SK-N-SH treated with all-trans-retinoic acid at 6 μM for 48 hours (cell line): ENCODE measurements at regions not wholly inside any gene's neighbourhood (a gene's known extent, or its start where the extent isn't known, plus 50 kb on each side); places are given as distances from the start of the nearest gene placed in this dataset.

Experiments
- ATAC-seq: fragments of 200-7000 bp; cut with Tn5 transposase; 3 replicates; pipeline ENCODE4 v1.9.1; 2020; ENCODE audit warnings: mild to moderate bottlenecking, moderate library complexity
- ARNTL ChIP-seq: fragments of 450-650 bp; formaldehyde crosslinking; IDR thresholded peaks from 2 replicates; pipeline ENCODE4 v1.5.0; 2020; ENCODE audit warnings: low read depth, mild to moderate bottlenecking, moderate library complexity, borderline replicate concordance
- CSDC2 ChIP-seq: fragments of 250-450 bp; sonication (Bioruptor Pico); IDR thresholded peaks from 2 replicates; pipeline ENCODE4 v1.5.0; 2020; ENCODE audit warnings: mild to moderate bottlenecking, moderate library complexity
- GLIS3 ChIP-seq: fragments of 250-450 bp; sonication (Bioruptor Pico); IDR thresholded peaks from 2 replicates; pipeline ENCODE4 v1.5.0; 2020; ENCODE audit warnings: mild to moderate bottlenecking, moderate library complexity
- ISL1 ChIP-seq: fragments of 250-450 bp; sonication (Bioruptor Pico); IDR thresholded peaks from 2 replicates; pipeline ENCODE4 v2.1.2; 2022; ENCODE audit warnings: mild to moderate bottlenecking, moderate library complexity
- OSR1 ChIP-seq: fragments of 250-450 bp; sonication (Bioruptor Pico); IDR thresholded peaks from 2 replicates; pipeline ENCODE4 v1.8.0; 2022; ENCODE audit warnings: moderate library complexity, mild to moderate bottlenecking, inconsistent platforms
- PPARA ChIP-seq: fragments of 250-450 bp; sonication (Bioruptor Pico); IDR thresholded peaks from 2 replicates; pipeline ENCODE4 v1.5.0; 2020; ENCODE audit warnings: mild to moderate bottlenecking, borderline replicate concordance
- RARB ChIP-seq: fragments of 250-450 bp; sonication (Bioruptor Pico); IDR thresholded peaks from 2 replicates; pipeline ENCODE4 v1.8.0; 2021; ENCODE audit warnings: mild to moderate bottlenecking, moderate library complexity
- TCF4 ChIP-seq: fragments of 250-450 bp; sonication (Bioruptor Pico); IDR thresholded peaks from 2 replicates; pipeline ENCODE4 v1.8.0; 2021; ENCODE audit warnings: mild to moderate bottlenecking, moderate library complexity, borderline replicate concordance
- TOX ChIP-seq: fragments of 250-450 bp; sonication (Bioruptor Pico); IDR thresholded peaks from 2 replicates; pipeline ENCODE4 v1.8.0; 2021; ENCODE audit warnings: mild to moderate bottlenecking, moderate library complexity, borderline replicate concordance
- ZC3H10 ChIP-seq: fragments of 250-450 bp; sonication (Bioruptor Pico); IDR thresholded peaks from 2 replicates; pipeline ENCODE4 v1.5.1; 2021; ENCODE audit warnings: mild to moderate bottlenecking, moderate library complexity
- ZFP3 ChIP-seq: fragments of 250-450 bp; sonication (Bioruptor Pico); IDR thresholded peaks from 2 replicates; pipeline ENCODE4 v1.5.0; 2020; ENCODE audit warnings: mild to moderate bottlenecking, moderate library complexity
- ZFP30 ChIP-seq: fragments of 450-650 bp; formaldehyde crosslinking; IDR thresholded peaks from 2 replicates; pipeline ENCODE4 v1.5.0; 2022; ENCODE audit warnings: mild to moderate bottlenecking, moderate library complexity
- ZNF565 ChIP-seq: fragments of 450-650 bp; formaldehyde crosslinking; conservative IDR thresholded peaks from 2 replicates; pipeline ENCODE4 v1.5.0; 2020; ENCODE audit warnings: low read depth, mild to moderate bottlenecking, moderate library complexity
- ZNF70 ChIP-seq: fragments of 450-650 bp; formaldehyde crosslinking; IDR thresholded peaks from 2 replicates; pipeline ENCODE4 v1.5.0; 2020; ENCODE audit warnings: mild to moderate bottlenecking, moderate library complexity
- ZNF8 ChIP-seq: fragments of 450-650 bp; formaldehyde crosslinking; IDR thresholded peaks from 2 replicates; pipeline ENCODE4 v1.5.0; 2020; ENCODE audit warnings: mild to moderate bottlenecking, moderate library complexity
- TF ChIP-seq, protein P1 (sequence below): fragments of 250-450 bp; sonication (Bioruptor Pico); IDR thresholded peaks from 2 replicates; pipeline ENCODE4 v1.5.1; 2021; ENCODE audit warnings: mild to moderate bottlenecking, moderate library complexity
- TF ChIP-seq, protein P2 (sequence below): fragments of 250-450 bp; sonication (Bioruptor Pico); IDR thresholded peaks from 2 replicates; pipeline ENCODE4 v1.8.0; 2020; ENCODE audit warnings: mild to moderate bottlenecking, moderate library complexity, borderline replicate concordance
- TF ChIP-seq, protein P3 (sequence below): fragments of 250-450 bp; sonication (Bioruptor Pico); IDR thresholded peaks from 2 replicates; pipeline ENCODE4 v1.5.1; 2020; ENCODE audit warnings: low read depth, mild to moderate bottlenecking, moderate library complexity
- TF ChIP-seq, protein P4 (sequence below): fragments of 250-450 bp; sonication (Bioruptor Pico); IDR thresholded peaks from 2 replicates; pipeline ENCODE4 v1.5.0; 2020; ENCODE audit warnings: mild to moderate bottlenecking, moderate library complexity
- TF ChIP-seq, protein P5 (sequence below): fragments of 250-450 bp; sonication (Bioruptor Pico); IDR thresholded peaks from 2 replicates; pipeline ENCODE4 v1.8.0; 2021; ENCODE audit warnings: low read depth, mild to moderate bottlenecking, moderate library complexity, borderline replicate concordance

DNA sequence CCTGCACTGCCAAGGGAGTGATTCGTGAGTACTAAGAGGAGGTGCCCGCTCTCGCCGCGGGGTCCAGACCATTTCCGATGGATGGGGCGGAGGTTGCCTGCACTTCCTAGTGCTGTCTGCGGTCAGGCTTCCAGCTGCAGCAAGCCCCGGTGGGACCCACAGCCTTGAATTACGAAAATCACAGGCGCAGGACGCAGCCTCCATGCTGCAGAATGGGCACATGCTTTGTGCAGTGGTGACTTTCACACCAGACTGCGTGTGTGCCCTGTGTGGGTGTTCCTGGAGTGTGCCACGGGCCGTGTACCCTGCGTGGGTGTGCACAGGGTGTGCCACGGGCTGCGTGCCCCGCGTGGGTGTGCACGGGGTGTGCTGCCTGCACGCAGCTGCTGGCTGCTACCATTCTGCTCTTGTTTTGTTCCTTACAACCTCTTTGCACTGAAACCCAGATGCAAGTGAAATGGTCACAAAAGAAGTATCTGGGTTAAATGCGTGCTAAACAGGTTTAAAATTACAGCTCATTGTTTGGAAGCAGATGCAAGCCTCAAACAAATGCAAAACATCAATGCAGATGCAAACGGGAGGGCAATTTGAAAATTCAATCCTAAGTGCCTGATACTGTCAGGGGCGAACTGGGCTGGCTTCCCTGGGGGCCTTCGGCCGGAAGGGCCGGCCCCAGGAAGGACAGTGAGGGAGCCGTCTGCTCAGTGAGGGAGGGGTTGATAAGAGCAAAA is 221.2 kb upstream of the SOX1 start (continued):
- TF ChIP-seq ISL1 (CRISPR knock-in tag) (no peak), ARNTL (CRISPR knock-in tag) (no peak), GLIS3 (CRISPR knock-in tag) (no peak), ZFP3 (no peak)

DNA sequence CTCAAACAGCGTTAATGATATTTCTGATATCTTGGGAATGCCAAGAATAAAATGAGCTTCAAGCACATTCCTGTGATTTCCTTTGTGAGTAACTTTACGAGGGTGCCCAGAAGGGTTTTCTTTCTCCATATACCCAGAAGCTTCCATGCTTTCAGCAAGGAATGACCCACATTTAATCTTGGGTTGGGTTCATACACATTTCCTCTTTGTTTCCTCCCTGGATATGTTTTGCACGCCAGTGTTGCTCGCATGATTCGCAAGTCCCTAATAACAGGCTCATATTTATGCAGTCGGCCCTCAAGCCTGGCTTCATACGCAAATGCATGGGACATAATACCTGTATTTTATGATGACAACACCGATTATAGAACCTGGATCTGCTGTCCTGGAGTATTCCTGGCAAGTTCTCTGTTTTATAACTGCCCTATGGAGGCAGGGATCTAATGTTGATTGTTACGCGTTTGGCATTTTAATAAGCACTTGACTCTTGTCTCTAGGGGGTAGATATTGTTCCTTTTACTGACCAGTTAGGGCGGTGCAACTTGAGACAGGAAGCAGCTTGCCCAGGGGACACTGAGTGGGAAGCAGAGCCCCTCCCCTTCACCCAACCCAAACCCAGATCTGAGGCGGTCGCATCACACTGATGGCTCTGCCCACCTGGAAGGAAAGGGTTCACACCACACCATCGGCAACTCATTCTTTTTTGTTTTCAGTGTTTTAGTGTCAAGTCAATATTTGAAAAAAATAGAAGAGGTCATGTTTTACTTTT is 220.4 kb upstream of the SOX1 start:
- ATAC-seq = no peak

DNA sequence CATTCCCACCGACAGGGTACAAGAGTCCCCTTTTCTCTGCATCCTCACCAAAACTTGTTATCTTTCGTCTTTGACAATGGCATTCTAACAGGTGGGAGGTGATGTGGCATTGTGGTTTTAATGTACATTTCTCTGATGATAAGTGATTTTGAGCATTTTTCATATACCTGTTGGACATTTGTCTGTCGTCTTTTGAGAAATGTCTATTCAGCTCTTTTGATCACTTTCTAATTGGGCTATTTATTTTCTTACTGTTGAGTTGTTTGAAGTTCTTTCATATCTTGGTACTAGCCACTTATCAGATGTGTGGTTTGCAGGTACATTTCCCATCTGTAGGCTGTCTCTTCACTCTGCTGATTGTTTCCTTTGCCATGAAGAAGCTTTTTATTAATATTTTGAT is 219.0 kb upstream of the SOX1 start:
- TF ChIP-seq OSR1 (CRISPR knock-in tag) = no peak
- no peak for ATAC-seq

More for the DNA sequence above, 220.4 kb upstream of the SOX1 start:
- TF ChIP-seq GLIS3 (CRISPR knock-in tag) = no peak
- TF ChIP-seq ARNTL (CRISPR knock-in tag) = no peak
- TF ChIP-seq, protein P1, sequence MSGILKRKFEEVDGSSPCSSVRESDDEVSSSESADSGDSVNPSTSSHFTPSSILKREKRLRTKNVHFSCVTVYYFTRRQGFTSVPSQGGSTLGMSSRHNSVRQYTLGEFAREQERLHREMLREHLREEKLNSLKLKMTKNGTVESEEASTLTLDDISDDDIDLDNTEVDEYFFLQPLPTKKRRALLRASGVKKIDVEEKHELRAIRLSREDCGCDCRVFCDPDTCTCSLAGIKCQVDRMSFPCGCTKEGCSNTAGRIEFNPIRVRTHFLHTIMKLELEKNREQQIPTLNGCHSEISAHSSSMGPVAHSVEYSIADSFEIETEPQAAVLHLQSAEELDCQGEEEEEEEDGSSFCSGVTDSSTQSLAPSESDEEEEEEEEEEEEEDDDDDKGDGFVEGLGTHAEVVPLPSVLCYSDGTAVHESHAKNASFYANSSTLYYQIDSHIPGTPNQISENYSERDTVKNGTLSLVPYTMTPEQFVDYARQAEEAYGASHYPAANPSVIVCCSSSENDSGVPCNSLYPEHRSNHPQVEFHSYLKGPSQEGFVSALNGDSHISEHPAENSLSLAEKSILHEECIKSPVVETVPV (CRISPR knock-in tag) = no peak
- TF ChIP-seq ZNF70 (CRISPR knock-in tag) = no peak
- no peak for TF ChIP-seq PPARA (CRISPR knock-in tag)
- TF ChIP-seq RARB (CRISPR knock-in tag) = no peak
- TF ChIP-seq TOX = no peak
- TF ChIP-seq ZC3H10 = no peak
- TF ChIP-seq, protein P2, sequence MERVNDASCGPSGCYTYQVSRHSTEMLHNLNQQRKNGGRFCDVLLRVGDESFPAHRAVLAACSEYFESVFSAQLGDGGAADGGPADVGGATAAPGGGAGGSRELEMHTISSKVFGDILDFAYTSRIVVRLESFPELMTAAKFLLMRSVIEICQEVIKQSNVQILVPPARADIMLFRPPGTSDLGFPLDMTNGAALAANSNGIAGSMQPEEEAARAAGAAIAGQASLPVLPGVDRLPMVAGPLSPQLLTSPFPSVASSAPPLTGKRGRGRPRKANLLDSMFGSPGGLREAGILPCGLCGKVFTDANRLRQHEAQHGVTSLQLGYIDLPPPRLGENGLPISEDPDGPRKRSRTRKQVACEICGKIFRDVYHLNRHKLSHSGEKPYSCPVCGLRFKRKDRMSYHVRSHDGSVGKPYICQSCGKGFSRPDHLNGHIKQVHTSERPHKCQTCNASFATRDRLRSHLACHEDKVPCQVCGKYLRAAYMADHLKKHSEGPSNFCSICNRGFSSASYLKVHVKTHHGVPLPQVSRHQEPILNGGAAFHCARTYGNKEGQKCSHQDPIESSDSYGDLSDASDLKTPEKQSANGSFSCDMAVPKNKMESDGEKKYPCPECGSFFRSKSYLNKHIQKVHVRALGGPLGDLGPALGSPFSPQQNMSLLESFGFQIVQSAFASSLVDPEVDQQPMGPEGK = no peak
- TF ChIP-seq ZFP30 (CRISPR knock-in tag) = no peak
- TF ChIP-seq OSR1 (CRISPR knock-in tag) = no peak
- TF ChIP-seq, protein P3, sequence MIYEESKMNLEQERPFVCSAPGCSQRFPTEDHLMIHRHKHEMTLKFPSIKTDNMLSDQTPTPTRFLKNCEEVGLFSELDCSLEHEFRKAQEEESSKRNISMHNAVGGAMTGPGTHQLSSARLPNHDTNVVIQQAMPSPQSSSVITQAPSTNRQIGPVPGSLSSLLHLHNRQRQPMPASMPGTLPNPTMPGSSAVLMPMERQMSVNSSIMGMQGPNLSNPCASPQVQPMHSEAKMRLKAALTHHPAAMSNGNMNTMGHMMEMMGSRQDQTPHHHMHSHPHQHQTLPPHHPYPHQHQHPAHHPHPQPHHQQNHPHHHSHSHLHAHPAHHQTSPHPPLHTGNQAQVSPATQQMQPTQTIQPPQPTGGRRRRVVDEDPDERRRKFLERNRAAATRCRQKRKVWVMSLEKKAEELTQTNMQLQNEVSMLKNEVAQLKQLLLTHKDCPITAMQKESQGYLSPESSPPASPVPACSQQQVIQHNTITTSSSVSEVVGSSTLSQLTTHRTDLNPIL (CRISPR knock-in tag) = no peak
- TF ChIP-seq CSDC2 (CRISPR knock-in tag) = no peak
- TF ChIP-seq TCF4 (CRISPR knock-in tag) = no peak
- TF ChIP-seq, protein P4, sequence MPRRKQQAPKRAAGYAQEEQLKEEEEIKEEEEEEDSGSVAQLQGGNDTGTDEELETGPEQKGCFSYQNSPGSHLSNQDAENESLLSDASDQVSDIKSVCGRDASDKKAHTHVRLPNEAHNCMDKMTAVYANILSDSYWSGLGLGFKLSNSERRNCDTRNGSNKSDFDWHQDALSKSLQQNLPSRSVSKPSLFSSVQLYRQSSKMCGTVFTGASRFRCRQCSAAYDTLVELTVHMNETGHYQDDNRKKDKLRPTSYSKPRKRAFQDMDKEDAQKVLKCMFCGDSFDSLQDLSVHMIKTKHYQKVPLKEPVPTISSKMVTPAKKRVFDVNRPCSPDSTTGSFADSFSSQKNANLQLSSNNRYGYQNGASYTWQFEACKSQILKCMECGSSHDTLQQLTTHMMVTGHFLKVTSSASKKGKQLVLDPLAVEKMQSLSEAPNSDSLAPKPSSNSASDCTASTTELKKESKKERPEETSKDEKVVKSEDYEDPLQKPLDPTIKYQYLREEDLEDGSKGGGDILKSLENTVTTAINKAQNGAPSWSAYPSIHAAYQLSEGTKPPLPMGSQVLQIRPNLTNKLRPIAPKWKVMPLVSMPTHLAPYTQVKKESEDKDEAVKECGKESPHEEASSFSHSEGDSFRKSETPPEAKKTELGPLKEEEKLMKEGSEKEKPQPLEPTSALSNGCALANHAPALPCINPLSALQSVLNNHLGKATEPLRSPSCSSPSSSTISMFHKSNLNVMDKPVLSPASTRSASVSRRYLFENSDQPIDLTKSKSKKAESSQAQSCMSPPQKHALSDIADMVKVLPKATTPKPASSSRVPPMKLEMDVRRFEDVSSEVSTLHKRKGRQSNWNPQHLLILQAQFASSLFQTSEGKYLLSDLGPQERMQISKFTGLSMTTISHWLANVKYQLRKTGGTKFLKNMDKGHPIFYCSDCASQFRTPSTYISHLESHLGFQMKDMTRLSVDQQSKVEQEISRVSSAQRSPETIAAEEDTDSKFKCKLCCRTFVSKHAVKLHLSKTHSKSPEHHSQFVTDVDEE (CRISPR knock-in tag) = no peak
- TF ChIP-seq ZNF565 (CRISPR knock-in tag) = no peak
- TF ChIP-seq ZNF8 = no peak
- TF ChIP-seq, protein P5, sequence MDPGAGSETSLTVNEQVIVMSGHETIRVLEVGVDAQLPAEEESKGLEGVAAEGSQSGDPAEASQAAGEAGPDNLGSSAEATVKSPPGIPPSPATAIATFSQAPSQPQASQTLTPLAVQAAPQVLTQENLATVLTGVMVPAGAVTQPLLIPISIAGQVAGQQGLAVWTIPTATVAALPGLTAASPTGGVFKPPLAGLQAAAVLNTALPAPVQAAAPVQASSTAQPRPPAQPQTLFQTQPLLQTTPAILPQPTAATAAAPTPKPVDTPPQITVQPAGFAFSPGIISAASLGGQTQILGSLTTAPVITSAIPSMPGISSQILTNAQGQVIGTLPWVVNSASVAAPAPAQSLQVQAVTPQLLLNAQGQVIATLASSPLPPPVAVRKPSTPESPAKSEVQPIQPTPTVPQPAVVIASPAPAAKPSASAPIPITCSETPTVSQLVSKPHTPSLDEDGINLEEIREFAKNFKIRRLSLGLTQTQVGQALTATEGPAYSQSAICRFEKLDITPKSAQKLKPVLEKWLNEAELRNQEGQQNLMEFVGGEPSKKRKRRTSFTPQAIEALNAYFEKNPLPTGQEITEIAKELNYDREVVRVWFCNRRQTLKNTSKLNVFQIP = no peak
